ENCODE measurements at regions not wholly inside any gene's neighbourhood (a gene's known extent, or its start where the extent isn't known, plus 50 kb on each side); places are given as distances from the start of the nearest gene placed in this dataset.

- TF ChIP-seq CTCF (IDR thresholded peaks at IDR 0.05; ENCODE audit: low read length) (no peak), EZH2 (optimal IDR thresholded peaks at IDR 0.05; ENCODE audit: low read depth, low read length) (no peak)
Observed at GRCh38 chr11:110866081-110866480, 153.8 kb upstream of the ARHGAP20 start.

Data from MM.1S (cell line).